GM19452 (cell line): ENCODE measurements at regions not wholly inside any gene's neighbourhood (a gene's known extent, or its start where the extent isn't known, plus 50 kb on each side); places are given as distances from the start of the nearest gene placed in this dataset.
"Not testable (repeated sequence)": the region's sequence is repeated elsewhere in the genome, so short reads cannot be mapped to it uniquely, and the experiment has no call there.

ENCODE experiments used
- ATAC-seq: cut with Tn5 transposase; IDR thresholded peaks from one replicate; pipeline ENCODE4 v1.9.1; 2021; ENCODE audit not compliant: unreplicated experiment

- ATAC-seq: no peak
Measured at GRCh38 chr14:38046160-38046559, 161.5 kb upstream of the SSTR1 start.

- ATAC-seq: no peak
Measured at GRCh38 chr14:38047195-38047902, 160.4 kb upstream of the SSTR1 start.

- ATAC-seq: no peak
Measured at GRCh38 chr14:38053666-38054065, 154.0 kb upstream of the SSTR1 start.

- no peak for ATAC-seq
Measured at GRCh38 chr14:38056270-38056669, 151.4 kb upstream of the SSTR1 start.

- ATAC-seq: not testable (repeated sequence)
Measured at GRCh38 chr14:38062223-38062622, 145.5 kb upstream of the SSTR1 start.

- ATAC-seq: no peak
Measured at GRCh38 chr14:38063711-38064320, 143.9 kb upstream of the SSTR1 start.

- no peak for ATAC-seq
Measured at GRCh38 chr14:38065106-38065762, 142.5 kb upstream of the SSTR1 start.

- ATAC-seq: no peak
Measured at GRCh38 chr14:38070061-38070588, 137.6 kb upstream of the SSTR1 start.

- ATAC-seq: no peak
Measured at GRCh38 chr14:38073641-38074040, 134.1 kb upstream of the SSTR1 start.

- no peak for ATAC-seq
Measured at GRCh38 chr14:38074081-38074480, 133.6 kb upstream of the SSTR1 start.

GRCh38 chr14:38074754-38075153 is 132.9 kb upstream of the SSTR1 start:
- no peak for ATAC-seq

GRCh38 chr14:38078393-38078792 is 129.3 kb upstream of the SSTR1 start:
- no peak for ATAC-seq

- ATAC-seq: peak; percentile 93
Measured at GRCh38 chr14:38079268-38079667, 128.4 kb upstream of the SSTR1 start.

- ATAC-seq: no peak
Measured at GRCh38 chr14:38079886-38080285, 127.8 kb upstream of the SSTR1 start.

- no peak for ATAC-seq
Measured at GRCh38 chr14:38080696-38081095, 127.0 kb upstream of the SSTR1 start.

- no peak for ATAC-seq
Measured at GRCh38 chr14:38083039-38083438, 124.7 kb upstream of the SSTR1 start.

GRCh38 chr14:38089123-38089522 is 118.6 kb upstream of the SSTR1 start:
- no peak for ATAC-seq

GRCh38 chr14:38090506-38090905 is 117.2 kb upstream of the SSTR1 start:
- no peak for ATAC-seq

- no peak for ATAC-seq
Measured at GRCh38 chr14:38098074-38098836, 109.4 kb upstream of the SSTR1 start.

- no peak for ATAC-seq
Measured at GRCh38 chr14:38101679-38102078, 106.0 kb upstream of the SSTR1 start.

- ATAC-seq: no peak
Measured at GRCh38 chr14:38103542-38104225, 104.0 kb upstream of the SSTR1 start.
